ENCODE measurements at regions not wholly inside any gene's neighbourhood (a gene's known extent, or its start where the extent isn't known, plus 50 kb on each side); places are given as distances from the start of the nearest gene placed in this dataset.

DNA sequence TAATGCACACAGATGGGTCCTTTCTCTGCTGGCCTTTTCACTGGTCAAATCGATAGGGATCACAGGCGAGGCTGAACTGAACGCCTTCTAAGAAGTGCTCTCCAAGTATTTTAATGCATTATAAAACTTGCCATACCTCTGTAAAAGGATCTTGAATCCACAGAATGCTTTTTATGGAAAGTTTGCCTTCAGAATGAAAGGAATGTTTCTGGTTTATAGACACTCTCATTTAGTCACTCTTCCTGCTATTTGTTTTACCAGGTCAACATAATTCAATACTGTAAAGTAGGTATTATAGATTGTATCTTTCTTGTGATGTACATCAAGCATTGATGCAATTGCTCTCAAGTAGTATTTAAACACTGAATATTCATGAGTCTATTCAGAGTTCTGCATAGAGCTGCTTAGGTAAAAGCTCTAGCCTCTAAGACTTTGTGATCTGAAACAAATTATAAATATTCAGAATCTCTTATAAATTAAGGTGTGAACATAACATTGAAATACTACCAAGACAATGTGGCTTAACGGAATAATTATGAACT, 308.4 kb downstream of the ISL1 start:
- Histone ChIP-seq H3K79me2 (ENCODE audit: insufficient read depth) (no peaks in the 10 kb centered on the region), H2AFZ (ENCODE audit: low read depth) (no peak overlapping the region), H3K36me3 (replicated peaks in 1 of 2; ENCODE audit: control insufficient read depth in 1 of 2, insufficient read depth in 2 of 2, low read length in 1 of 2) (no peaks in the 10 kb centered on the region), H3K27ac (ENCODE audit: low read depth in 2 of 2, low read length in 1 of 2) (peak overlapping the region in 1 of 2 experiments; percentile 34; a peak in 1 of 4 replicates), H3K9me3 (no peaks in the 10 kb centered on the region), H3K4me1 (ENCODE audit: control insufficient read depth in 1 of 2, insufficient read depth in 2 of 2, low read depth in 1 of 2, low read length in 1 of 2) (peaks cover 0 to 3% of the 10 kb centered on the region in 2 experiments; a peak in 2 of 4 replicates), H3K4me3 (ENCODE audit: low read depth in 2 of 2, low read length in 1 of 2) (no peak overlapping the region), H3K9ac (no peak overlapping the region), H3K4me2 (no peak overlapping the region), H3K27me3 (ENCODE audit: insufficient read depth) (no peaks in the 10 kb centered on the region), H3F3A (replicated peaks; ENCODE audit: insufficient read depth) (no peaks in the 10 kb centered on the region), H4K20me1 (ENCODE audit: insufficient read depth) (no peaks in the 10 kb centered on the region), H3K9me2 (no peaks in the 10 kb centered on the region)
- ChIA-PET POLR2A (no interaction called here), CTCF (interaction anchor here (1.2 kb wide), 1 partner anchor 9 kb away, joined by 3 read pairs; no protein-coding TSS in a partner anchor)
- WGBS (ENCODE audit: low lambda C conversion rate), result 60% methylated on average over 4 of the region's 4 CpGs
- TF ChIP-seq NFIC (IDR thresholded peaks at IDR 0.05; ENCODE audit: borderline replicate concordance), result no peak
- no peak for TF ChIP-seq FOSL2 (IDR thresholded peaks at IDR 0.05; ENCODE audit: borderline replicate concordance, low read depth)
- TF ChIP-seq FOXJ3 (CRISPR knock-in tag; IDR thresholded peaks at IDR 0.05), result no peak
- TF ChIP-seq, protein P1, sequence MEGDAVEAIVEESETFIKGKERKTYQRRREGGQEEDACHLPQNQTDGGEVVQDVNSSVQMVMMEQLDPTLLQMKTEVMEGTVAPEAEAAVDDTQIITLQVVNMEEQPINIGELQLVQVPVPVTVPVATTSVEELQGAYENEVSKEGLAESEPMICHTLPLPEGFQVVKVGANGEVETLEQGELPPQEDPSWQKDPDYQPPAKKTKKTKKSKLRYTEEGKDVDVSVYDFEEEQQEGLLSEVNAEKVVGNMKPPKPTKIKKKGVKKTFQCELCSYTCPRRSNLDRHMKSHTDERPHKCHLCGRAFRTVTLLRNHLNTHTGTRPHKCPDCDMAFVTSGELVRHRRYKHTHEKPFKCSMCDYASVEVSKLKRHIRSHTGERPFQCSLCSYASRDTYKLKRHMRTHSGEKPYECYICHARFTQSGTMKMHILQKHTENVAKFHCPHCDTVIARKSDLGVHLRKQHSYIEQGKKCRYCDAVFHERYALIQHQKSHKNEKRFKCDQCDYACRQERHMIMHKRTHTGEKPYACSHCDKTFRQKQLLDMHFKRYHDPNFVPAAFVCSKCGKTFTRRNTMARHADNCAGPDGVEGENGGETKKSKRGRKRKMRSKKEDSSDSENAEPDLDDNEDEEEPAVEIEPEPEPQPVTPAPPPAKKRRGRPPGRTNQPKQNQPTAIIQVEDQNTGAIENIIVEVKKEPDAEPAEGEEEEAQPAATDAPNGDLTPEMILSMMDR (IDR thresholded peaks at IDR 0.05), result no peak
- no peak for DNase-seq

DNA sequence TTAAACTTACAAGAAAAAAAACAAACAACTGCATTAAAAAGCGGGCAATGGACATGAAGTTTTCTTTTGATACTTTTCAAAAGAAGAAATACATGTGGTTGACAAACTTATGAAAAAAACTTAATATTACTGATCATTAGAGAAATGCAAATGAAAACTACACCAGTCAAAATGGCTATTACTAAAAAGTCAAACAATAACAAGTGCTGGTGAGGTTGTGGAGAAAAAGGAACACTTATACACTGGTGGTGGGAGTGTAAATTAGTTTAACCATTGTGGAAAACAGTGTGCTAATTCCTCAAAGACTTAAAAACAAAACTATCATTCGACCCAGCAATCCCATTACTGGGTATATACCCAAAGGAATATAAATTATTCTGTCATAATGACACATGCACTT, 311.6 kb downstream of the ISL1 start:
- no peaks in the 10 kb centered on the region for H3K27me3 ChIP-seq (ENCODE audit: insufficient read depth)
- no peaks in the 10 kb centered on the region for H3K79me2 ChIP-seq (ENCODE audit: insufficient read depth)
- H3K36me3 ChIP-seq (replicated peaks in 1 of 2; ENCODE audit: control insufficient read depth in 1 of 2, insufficient read depth in 2 of 2, low read length in 1 of 2), result no peaks in the 10 kb centered on the region
- H3F3A ChIP-seq (replicated peaks; ENCODE audit: insufficient read depth), result no peaks in the 10 kb centered on the region
- no peak for TF ChIP-seq SIN3A (IDR thresholded peaks at IDR 0.05; ENCODE audit: borderline replicate concordance, low read depth, low read length)
- TF ChIP-seq, protein P2, sequence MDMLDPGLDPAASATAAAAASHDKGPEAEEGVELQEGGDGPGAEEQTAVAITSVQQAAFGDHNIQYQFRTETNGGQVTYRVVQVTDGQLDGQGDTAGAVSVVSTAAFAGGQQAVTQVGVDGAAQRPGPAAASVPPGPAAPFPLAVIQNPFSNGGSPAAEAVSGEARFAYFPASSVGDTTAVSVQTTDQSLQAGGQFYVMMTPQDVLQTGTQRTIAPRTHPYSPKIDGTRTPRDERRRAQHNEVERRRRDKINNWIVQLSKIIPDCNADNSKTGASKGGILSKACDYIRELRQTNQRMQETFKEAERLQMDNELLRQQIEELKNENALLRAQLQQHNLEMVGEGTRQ (IDR thresholded peaks at IDR 0.05; ENCODE audit: borderline replicate concordance, low read depth, low read length), result no peak
- no peak for TF ChIP-seq SMC3 (IDR thresholded peaks at IDR 0.05; ENCODE audit: low read depth, low read length)
- no peak for TF ChIP-seq RCOR1 (IDR thresholded peaks at IDR 0.05; ENCODE audit: low read length)
- no peak for TF ChIP-seq YY1 (IDR thresholded peaks at IDR 0.05; ENCODE audit: low read depth)
- no peak for TF ChIP-seq TAF1 (IDR thresholded peaks at IDR 0.05; ENCODE audit: borderline replicate concordance, low read depth, low read length)
- no peak for TF ChIP-seq MXI1 (IDR thresholded peaks at IDR 0.05; ENCODE audit: low read depth, low read length)
- no peak for TF ChIP-seq EZH2phosphoT487 (IDR thresholded peaks at IDR 0.05; ENCODE audit: borderline replicate concordance, low read depth)
- TF ChIP-seq, protein P3, sequence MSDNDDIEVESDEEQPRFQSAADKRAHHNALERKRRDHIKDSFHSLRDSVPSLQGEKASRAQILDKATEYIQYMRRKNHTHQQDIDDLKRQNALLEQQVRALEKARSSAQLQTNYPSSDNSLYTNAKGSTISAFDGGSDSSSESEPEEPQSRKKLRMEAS (IDR thresholded peaks at IDR 0.05; ENCODE audit: low read depth), result no peak
- no peak for TF ChIP-seq RXRA (IDR thresholded peaks at IDR 0.05; ENCODE audit: borderline replicate concordance, low read depth)
- TF ChIP-seq GABPA (IDR thresholded peaks at IDR 0.05; ENCODE audit: low read depth), result no peak
- TF ChIP-seq CHD2 (IDR thresholded peaks at IDR 0.05; ENCODE audit: low read length, partially characterized antibody), result no peak
- TF ChIP-seq, protein P4, sequence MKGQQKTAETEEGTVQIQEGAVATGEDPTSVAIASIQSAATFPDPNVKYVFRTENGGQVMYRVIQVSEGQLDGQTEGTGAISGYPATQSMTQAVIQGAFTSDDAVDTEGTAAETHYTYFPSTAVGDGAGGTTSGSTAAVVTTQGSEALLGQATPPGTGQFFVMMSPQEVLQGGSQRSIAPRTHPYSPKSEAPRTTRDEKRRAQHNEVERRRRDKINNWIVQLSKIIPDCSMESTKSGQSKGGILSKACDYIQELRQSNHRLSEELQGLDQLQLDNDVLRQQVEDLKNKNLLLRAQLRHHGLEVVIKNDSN (IDR thresholded peaks at IDR 0.05; ENCODE audit: borderline replicate concordance, low read depth), result no peak
- H3K9ac ChIP-seq, result no peak overlapping the region
- H3K4me2 ChIP-seq, result no peak overlapping the region
- H3K9me2 ChIP-seq, result no peaks in the 10 kb centered on the region
- H3K4me3 ChIP-seq (ENCODE audit: low read depth in 2 of 2, low read length in 1 of 2), result no peak overlapping the region
- H4K20me1 ChIP-seq (ENCODE audit: insufficient read depth), result no peaks in the 10 kb centered on the region
- no peak overlapping the region for H2AFZ ChIP-seq (ENCODE audit: low read depth)
- H3K9me3 ChIP-seq, result no peaks in the 10 kb centered on the region
- ChIA-PET CTCF (no interaction called here), POLR2A (no interaction called here)
- no peak for DNase-seq
- 46% methylated on average over 2 of the region's 2 CpGs for WGBS (ENCODE audit: low lambda C conversion rate)
- peaks cover 0 to 3% of the 10 kb centered on the region in 2 experiments; a peak in 2 of 4 replicates for H3K4me1 ChIP-seq (ENCODE audit: control insufficient read depth in 1 of 2, insufficient read depth in 2 of 2, low read depth in 1 of 2, low read length in 1 of 2)
- no peak overlapping the region for H3K27ac ChIP-seq (ENCODE audit: low read depth in 2 of 2, low read length in 1 of 2)

Data from SK-N-SH (cell line).